ENCODE measurements at regions not wholly inside any gene's neighbourhood (a gene's known extent, or its start where the extent isn't known, plus 50 kb on each side); places are given as distances from the start of the nearest gene placed in this dataset.

- TF ChIP-seq REST (IDR thresholded peaks at IDR 0.05; ENCODE audit: insufficient replicate concordance, low read depth) (no peak), CTCF (IDR thresholded peaks at IDR 0.05; ENCODE audit: insufficient read depth, low read length) (no peak), SPI1 (IDR thresholded peaks at IDR 0.05; ENCODE audit: borderline replicate concordance, low read depth) (no peak)
These were observed 220.0 kb upstream of the NR4A3 start for GRCh38 chr9:99601571-99602111.

All from HL-60 (cell line).